Right atrium auricular region (tissue), 2 donors: ENCODE measurements at regions not wholly inside any gene's neighbourhood (a gene's known extent, or its start where the extent isn't known, plus 50 kb on each side); places are given as distances from the start of the nearest gene placed in this dataset.
A peak's percentile ranks its signal among the peaks of the same experiment; 100 is the strongest.
"Not testable (repeated sequence)": the region's sequence is repeated elsewhere in the genome, so short reads cannot be mapped to it uniquely, and the experiment has no call there.

ENCODE experiments used
- DNase-seq: peaks from one replicate; pipeline ENCODE4 v3.0.0-alpha.2; 2019; ENCODE audit warnings: low spot score
- H3K27ac ChIP-seq, 2 donors: fragments of 200-600 bp; sonication (generic); 1 replicate in 1 of 2; 2 replicates in 1 of 2; pipeline ENCODE4 v1.5.1; 2016 to 2019
- H3K27me3 ChIP-seq, 2 donors: fragments of 200-600 bp; sonication (generic); one replicate each; pipeline versions ENCODE4 v1.5.1 to v1.6.0; 2017 to 2019
- H3K36me3 ChIP-seq: fragments of 200-600 bp; sonication (generic); one replicate; pipeline ENCODE4 v1.5.1; 2016
- H3K4me1 ChIP-seq, 2 donors: fragments of 200-600 bp; sonication (generic); one replicate each; pipeline versions ENCODE4 v1.5.1 to v1.6.0; 2017 to 2019
- H3K4me3 ChIP-seq, 2 donors: fragments of 200-600 bp; sonication (generic); 1 replicate in 1 of 2; 2 replicates in 1 of 2; pipeline ENCODE4 v1.5.1; 2017 to 2019; ENCODE audit warnings: mild to moderate bottlenecking in 1 of 2, moderate library complexity in 1 of 2
- H3K9me3 ChIP-seq, 2 donors: fragments of 200-600 bp; sonication (generic); one replicate each; pipeline ENCODE4 v1.5.1; 2019
- TF ChIP-seq, protein P1 (sequence below), 2 donors: fragments of 200-600 bp; sonication (generic); IDR thresholded peaks; one replicate each; pipeline ENCODE4 v1.5.1; 2019; ENCODE audit warnings: antibody characterized with exemption in 2 of 2

DNA sequence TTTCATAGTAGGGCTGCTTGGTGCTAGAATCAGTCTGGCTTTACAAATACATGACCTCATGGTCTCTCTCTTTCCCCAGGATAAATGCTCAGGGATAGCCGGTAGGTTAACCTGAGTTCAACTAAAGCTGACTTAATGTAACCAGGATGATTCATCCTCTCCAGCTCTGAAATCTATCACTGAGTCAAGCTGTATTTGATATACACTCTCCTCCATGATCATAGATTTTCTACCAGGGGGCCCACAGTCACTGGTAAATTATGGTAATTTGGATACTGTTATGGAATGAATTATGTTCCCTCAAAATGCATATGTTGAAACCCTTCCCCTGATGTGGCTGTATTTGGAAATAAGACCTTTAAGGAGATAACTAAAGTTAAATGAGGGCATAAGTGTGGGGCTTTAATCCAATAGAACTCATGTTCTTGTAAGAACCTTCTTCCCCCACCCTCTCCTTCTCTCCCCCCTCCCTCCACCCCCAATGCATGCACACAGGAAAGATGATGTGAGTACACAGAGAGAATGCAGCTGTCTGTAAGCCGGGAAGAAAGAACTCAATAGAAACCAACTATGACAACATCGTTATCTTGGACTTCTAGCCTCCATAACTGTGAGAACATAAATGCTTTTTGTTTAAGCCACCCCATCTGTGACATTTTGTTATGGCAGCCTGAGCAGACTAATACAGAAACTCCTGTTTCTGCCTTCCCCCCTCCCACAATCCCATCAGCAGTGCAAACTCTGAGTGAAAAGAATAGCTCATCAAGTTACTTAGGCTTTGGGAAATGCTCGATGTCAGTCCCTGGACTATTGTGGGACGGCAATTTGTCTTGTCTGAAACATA lies 134.9 kb upstream of the KYNU start:
- Histone ChIP-seq H3K9me3 (peaks cover 0 to 4% of the 10 kb centered on the region in 2 donors), H3K27me3 (no peaks in the 10 kb centered on the region), H3K4me3 (no peak overlapping the region), H3K27ac (no peak overlapping the region), H3K36me3 (no peaks in the 10 kb centered on the region), H3K4me1 (no peaks in the 10 kb centered on the region)
- TF ChIP-seq, protein P1, sequence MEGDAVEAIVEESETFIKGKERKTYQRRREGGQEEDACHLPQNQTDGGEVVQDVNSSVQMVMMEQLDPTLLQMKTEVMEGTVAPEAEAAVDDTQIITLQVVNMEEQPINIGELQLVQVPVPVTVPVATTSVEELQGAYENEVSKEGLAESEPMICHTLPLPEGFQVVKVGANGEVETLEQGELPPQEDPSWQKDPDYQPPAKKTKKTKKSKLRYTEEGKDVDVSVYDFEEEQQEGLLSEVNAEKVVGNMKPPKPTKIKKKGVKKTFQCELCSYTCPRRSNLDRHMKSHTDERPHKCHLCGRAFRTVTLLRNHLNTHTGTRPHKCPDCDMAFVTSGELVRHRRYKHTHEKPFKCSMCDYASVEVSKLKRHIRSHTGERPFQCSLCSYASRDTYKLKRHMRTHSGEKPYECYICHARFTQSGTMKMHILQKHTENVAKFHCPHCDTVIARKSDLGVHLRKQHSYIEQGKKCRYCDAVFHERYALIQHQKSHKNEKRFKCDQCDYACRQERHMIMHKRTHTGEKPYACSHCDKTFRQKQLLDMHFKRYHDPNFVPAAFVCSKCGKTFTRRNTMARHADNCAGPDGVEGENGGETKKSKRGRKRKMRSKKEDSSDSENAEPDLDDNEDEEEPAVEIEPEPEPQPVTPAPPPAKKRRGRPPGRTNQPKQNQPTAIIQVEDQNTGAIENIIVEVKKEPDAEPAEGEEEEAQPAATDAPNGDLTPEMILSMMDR (IDR thresholded peaks at IDR 0.05) = no peak
- no peak for DNase-seq

DNA sequence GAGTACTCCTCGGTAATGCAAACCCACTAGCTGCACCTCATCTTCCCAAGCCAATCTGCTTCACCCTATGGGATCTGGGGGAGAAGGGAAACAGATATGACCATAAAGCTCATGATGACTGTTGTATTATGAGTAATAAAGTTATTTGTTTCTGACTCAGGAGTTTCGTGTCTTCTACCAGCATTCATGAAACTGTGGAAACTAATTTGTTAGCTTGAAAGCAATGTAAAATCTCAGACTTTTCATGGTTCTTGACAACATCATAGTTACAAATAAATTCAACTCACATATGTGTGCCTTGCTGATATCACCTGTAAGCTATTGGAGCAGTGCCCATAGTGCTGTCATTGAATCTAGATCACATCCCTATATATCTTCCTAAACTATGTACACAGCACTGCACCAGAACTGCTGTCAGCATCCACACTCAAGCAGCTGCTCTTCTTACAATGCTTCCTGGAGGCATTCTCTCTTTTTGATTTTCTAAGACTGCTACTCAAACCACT lies 135.6 kb upstream of the KYNU start:
- Histone ChIP-seq H3K4me3 (no peak overlapping the region), H3K27me3 (no peaks in the 10 kb centered on the region), H3K36me3 (no peaks in the 10 kb centered on the region), H3K27ac (no peak overlapping the region), H3K9me3 (peaks cover 0 to 4% of the 10 kb centered on the region in 2 donors), H3K4me1 (no peaks in the 10 kb centered on the region)
- no peak for DNase-seq
- TF ChIP-seq, protein P1 (IDR thresholded peaks at IDR 0.05) = no peak

DNA sequence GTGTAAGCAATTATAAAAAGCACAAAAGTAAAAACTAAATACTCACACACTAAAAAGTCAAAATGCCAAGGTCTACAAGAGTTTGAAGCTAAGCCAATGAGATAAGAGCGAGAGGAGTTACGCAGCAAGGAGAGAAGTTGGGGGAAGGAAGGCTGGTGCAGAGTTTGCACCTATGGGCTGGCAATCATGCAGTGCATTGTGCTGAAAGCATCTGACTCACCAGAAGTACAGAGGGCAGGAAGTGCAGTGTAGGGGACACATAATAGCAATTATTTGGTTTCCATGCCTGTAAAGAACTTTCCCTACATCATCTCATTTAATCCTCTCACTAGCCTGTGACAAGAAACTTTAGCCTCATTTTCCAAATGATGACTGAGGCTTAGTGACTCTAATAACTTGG lies 142.7 kb upstream of the KYNU start:
- Histone ChIP-seq H3K9me3 (no peaks in the 10 kb centered on the region), H3K36me3 (no peaks in the 10 kb centered on the region), H3K27ac (no peak overlapping the region), H3K27me3 (no peaks in the 10 kb centered on the region), H3K4me3 (no peak overlapping the region), H3K4me1 (no peaks in the 10 kb centered on the region)
- DNase-seq = no peak
- TF ChIP-seq, protein P1 (IDR thresholded peaks at IDR 0.05) = no peak

DNA sequence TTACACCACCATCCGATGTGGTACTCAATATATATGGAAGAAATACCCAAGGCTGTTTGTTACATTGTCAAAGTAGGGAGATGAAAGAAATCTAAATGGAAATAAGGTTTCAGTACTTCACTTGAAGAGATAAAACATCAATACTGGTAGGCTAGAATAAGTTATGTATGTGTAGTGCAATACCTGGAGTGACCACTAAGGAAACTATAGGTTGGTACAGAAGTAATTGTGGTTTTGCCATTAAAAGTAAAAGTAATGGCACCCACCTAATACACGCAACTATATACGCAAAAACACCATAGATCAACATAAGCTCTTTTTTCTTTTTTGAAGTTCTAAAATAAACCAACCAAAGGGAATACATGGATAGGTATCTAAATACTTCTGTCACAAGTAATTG lies 143.2 kb upstream of the KYNU start:
- DNase-seq = no peak
- Histone ChIP-seq H3K36me3 (no peaks in the 10 kb centered on the region), H3K4me3 (no peak overlapping the region), H3K4me1 (no peaks in the 10 kb centered on the region), H3K27me3 (no peaks in the 10 kb centered on the region), H3K27ac (no peak overlapping the region), H3K9me3 (no peaks in the 10 kb centered on the region)
- TF ChIP-seq, protein P1 (IDR thresholded peaks at IDR 0.05) = peak in 1 of 2 donors; percentile 34

DNA sequence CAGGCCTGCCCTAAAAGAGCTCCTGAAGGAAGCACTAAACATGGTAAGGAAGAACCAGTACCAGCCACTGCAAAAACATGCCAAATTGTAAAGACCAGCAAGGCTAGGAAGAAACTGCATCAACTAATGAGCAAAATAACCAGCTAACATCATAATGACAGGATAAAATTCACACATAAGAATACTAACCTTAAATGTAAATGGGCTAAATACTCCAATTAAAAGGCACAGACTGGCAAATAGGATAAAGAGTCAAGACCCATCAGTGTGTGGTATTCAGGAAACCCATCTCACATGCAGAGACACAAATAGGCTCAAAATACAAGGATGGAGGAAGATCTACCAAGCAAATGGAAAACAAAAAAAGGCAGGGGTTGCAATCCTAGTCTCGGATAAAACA lies 147.7 kb upstream of the KYNU start:
- not testable (repeated sequence) for H3K27me3 ChIP-seq, H3K27ac ChIP-seq, H3K9me3 ChIP-seq, H3K4me3 ChIP-seq, H3K4me1 ChIP-seq, DNase-seq, H3K36me3 ChIP-seq

DNA sequence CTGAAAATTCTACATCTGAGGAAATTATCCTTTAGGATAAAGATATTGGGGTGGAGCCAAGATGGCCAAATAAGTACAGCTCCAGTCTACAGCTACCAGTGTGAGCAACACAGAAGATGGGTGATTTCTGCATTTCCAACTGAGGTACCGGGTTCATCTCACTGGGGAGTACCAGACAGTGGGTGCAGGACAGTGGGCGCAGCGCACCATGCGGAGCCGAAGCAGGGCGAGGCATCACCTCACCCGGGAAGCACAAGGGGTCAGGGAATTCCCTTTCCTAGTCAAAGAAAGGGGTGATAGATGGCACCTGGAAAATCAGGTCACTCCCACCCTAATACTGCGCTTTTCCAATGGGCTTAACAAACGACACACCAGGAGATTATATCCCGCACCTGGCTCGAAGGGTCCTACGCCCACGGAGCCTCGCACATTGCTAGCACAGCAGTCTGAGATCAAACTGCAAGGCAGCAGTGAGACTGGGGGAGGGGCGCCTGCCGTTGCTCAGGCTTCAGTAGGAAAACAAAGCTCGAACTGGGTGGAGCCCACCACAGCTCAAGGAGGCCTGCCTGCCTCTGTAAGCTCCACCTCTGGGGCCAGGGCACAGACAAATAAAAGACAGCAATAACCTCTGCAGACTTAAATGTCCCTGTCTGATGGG lies 149.5 kb upstream of the KYNU start:
- DNase-seq, H3K9me3 ChIP-seq, H3K36me3 ChIP-seq, H3K4me3 ChIP-seq, H3K27me3 ChIP-seq, H3K27ac ChIP-seq, H3K4me1 ChIP-seq: not testable (repeated sequence)
